SK-N-MC (cell line): ENCODE measurements at regions not wholly inside any gene's neighbourhood (a gene's known extent, or its start where the extent isn't known, plus 50 kb on each side); places are given as distances from the start of the nearest gene placed in this dataset.

Experiments used
- EZH2 ChIP-seq: fragments of 200-600 bp; sonication (generic); IDR thresholded peaks from one replicate; pipeline ENCODE4 v1.6.1; 2017; ENCODE audit warnings: antibody characterized with exemption
- FOXP2 ChIP-seq: optimal IDR thresholded peaks from 2 replicates; pipeline ENCODE3; 2011; ENCODE audit warnings: mild to moderate bottlenecking, moderate library complexity; ENCODE audit not compliant: insufficient read depth; ENCODE audit errors: extremely low read length, control extremely low read depth
- POLR2AphosphoS5 ChIP-seq: IDR thresholded peaks from 2 replicates; pipeline ENCODE4 v1.6.1; 2012; ENCODE audit warnings: mild to moderate bottlenecking, low read depth, low read length, borderline replicate concordance

DNA sequence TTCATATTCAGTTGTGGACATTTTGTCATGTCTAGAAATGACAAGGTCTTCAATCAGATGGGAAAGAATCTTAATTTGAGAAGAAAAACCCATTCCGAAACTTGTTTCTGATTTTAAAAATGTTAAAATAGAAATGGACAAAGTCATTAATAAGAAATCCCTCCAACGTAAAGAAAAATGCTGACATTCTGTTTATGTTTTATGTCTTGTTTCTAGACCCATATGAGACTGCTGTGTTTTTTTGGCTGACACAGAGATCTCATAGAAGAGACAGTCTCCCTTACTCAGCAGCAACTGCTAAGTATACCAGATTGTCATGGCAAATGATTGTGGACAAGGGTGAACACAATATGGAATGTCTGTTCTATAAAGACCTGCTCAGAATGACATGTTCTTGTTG, 538.5 kb downstream of the ZEB2 start:
- TF ChIP-seq EZH2, result no peak
- no peak for TF ChIP-seq POLR2AphosphoS5
- TF ChIP-seq FOXP2, result no peak
